ENCODE measurements at regions not wholly inside any gene's neighbourhood (a gene's known extent, or its start where the extent isn't known, plus 50 kb on each side); places are given as distances from the start of the nearest gene placed in this dataset.

DNA sequence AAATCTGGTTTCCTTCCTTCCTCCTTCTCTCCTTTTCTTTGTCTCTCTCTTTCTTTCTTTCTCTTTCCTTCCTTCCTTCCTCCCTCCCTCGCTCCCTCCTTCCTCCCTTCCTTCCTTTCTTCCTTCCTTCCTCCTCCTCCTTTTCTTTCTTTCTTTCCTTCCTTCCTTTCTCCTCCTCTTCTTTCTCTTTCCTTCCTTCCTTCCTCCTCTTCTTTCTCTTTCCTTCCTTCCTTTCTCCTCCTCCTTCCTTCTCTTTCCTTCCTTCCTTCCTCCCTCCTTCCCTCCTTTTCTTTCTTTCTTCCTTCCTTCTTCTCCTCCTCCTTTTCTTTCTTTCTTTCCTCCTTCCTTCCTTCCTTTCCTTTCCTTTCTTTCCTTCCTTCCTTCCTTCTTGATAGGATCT is 61.2 kb downstream of the VIP start:
- no peak overlapping the region for H3K27ac Mint-ChIP-seq (ENCODE audit: unreplicated experiment)
- no TSS peak for BruUV-seq (replicated peaks)
- CTCF ChIA-PET = no interaction called here

DNA sequence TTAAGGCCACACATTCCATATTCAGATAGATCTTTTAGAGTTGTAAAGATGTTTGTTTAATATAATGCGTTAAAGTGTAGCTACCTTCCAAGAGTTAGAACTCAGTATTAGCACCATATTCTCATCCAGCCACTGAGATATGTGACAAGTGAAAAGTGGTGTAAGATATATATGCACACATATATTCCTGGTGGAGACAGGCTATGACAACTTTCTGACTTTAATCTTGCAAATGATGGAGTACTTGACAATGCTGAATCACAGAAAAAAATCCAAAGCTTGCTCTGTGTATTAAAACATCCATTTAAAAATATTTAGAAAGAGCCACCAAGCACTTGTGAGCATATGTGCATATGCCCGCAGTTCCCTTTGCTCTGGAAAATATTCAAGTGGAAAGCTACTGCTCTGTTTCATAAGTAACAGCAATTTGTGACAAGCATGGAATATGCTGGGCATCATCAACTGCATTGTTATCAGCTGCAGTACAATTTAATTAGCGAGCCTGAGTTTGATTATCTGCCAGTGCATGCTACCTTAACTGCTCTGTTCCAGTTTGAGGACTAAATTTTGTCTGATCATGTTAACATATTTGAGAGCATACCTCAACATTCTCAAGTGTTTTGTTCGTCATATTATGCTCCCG is 64.8 kb downstream of the VIP start:
- no TSS peak for BruUV-seq (replicated peaks)
- no peak for DNase-seq
- H3K36me3 Mint-ChIP-seq (ENCODE audit: insufficient read depth, unreplicated experiment) = no peaks in the 10 kb centered on the region
- intact Hi-C loops (cut with micrococcal nuclease; ENCODE audit: unreplicated experiment) = no loop called here
- no peaks in the 10 kb centered on the region for H3K4me1 Mint-ChIP-seq (ENCODE audit: low read depth, unreplicated experiment)
- H3K27me3 Mint-ChIP-seq (ENCODE audit: unreplicated experiment) = no peaks in the 10 kb centered on the region
- H3K27ac Mint-ChIP-seq (ENCODE audit: unreplicated experiment) = no peak overlapping the region
- CTCF ChIA-PET = no interaction called here
- no peaks in the 10 kb centered on the region for H3K9me3 Mint-ChIP-seq (ENCODE audit: low read depth, unreplicated experiment)
- no peak overlapping the region for H3K4me3 Mint-ChIP-seq (ENCODE audit: low read depth, unreplicated experiment)
- TF ChIP-seq, protein P1, sequence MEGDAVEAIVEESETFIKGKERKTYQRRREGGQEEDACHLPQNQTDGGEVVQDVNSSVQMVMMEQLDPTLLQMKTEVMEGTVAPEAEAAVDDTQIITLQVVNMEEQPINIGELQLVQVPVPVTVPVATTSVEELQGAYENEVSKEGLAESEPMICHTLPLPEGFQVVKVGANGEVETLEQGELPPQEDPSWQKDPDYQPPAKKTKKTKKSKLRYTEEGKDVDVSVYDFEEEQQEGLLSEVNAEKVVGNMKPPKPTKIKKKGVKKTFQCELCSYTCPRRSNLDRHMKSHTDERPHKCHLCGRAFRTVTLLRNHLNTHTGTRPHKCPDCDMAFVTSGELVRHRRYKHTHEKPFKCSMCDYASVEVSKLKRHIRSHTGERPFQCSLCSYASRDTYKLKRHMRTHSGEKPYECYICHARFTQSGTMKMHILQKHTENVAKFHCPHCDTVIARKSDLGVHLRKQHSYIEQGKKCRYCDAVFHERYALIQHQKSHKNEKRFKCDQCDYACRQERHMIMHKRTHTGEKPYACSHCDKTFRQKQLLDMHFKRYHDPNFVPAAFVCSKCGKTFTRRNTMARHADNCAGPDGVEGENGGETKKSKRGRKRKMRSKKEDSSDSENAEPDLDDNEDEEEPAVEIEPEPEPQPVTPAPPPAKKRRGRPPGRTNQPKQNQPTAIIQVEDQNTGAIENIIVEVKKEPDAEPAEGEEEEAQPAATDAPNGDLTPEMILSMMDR (IDR thresholded peaks at IDR 0.05; ENCODE audit: unreplicated experiment) = no peak

More for the DNA sequence above, 61.2 kb downstream of the VIP start:
- no peak overlapping the region for H3K4me3 Mint-ChIP-seq (ENCODE audit: low read depth, unreplicated experiment)
- H3K36me3 Mint-ChIP-seq (ENCODE audit: insufficient read depth, unreplicated experiment) = no peaks in the 10 kb centered on the region
- TF ChIP-seq, protein P1 (IDR thresholded peaks at IDR 0.05; ENCODE audit: unreplicated experiment) = no peak
- intact Hi-C loops (cut with micrococcal nuclease; ENCODE audit: unreplicated experiment) = no loop called here
- no peaks in the 10 kb centered on the region for H3K4me1 Mint-ChIP-seq (ENCODE audit: low read depth, unreplicated experiment)
- no peaks in the 10 kb centered on the region for H3K9me3 Mint-ChIP-seq (ENCODE audit: low read depth, unreplicated experiment)
- no peak for DNase-seq
- no peaks in the 10 kb centered on the region for H3K27me3 Mint-ChIP-seq (ENCODE audit: unreplicated experiment)

- no peaks in the 10 kb centered on the region for H3K9me3 Mint-ChIP-seq (ENCODE audit: low read depth, unreplicated experiment)
- CTCF ChIA-PET = no interaction called here
- no peaks in the 10 kb centered on the region for H3K36me3 Mint-ChIP-seq (ENCODE audit: insufficient read depth, unreplicated experiment)
- no TSS peak for BruUV-seq (replicated peaks)
- H3K4me3 Mint-ChIP-seq (ENCODE audit: low read depth, unreplicated experiment) = no peak overlapping the region
- no peak overlapping the region for H3K27ac Mint-ChIP-seq (ENCODE audit: unreplicated experiment)
- no peaks in the 10 kb centered on the region for H3K4me1 Mint-ChIP-seq (ENCODE audit: low read depth, unreplicated experiment)
- no peak for DNase-seq
- H3K27me3 Mint-ChIP-seq (ENCODE audit: unreplicated experiment) = no peaks in the 10 kb centered on the region
- TF ChIP-seq, protein P1 (IDR thresholded peaks at IDR 0.05; ENCODE audit: unreplicated experiment) = no peak
- intact Hi-C loops (cut with micrococcal nuclease; ENCODE audit: unreplicated experiment) = no loop called here
Measured at GRCh38 chr6:152816055-152816454, 65.5 kb downstream of the VIP start.

GRCh38 chr6:152821525-152821924 is 70.9 kb downstream of the VIP start:
- CTCF ChIA-PET = no interaction called here
- TF ChIP-seq, protein P1 (IDR thresholded peaks at IDR 0.05; ENCODE audit: unreplicated experiment) = no peak
- no peaks in the 10 kb centered on the region for H3K9me3 Mint-ChIP-seq (ENCODE audit: low read depth, unreplicated experiment)
- no peaks in the 10 kb centered on the region for H3K27me3 Mint-ChIP-seq (ENCODE audit: unreplicated experiment)
- H3K4me3 Mint-ChIP-seq (ENCODE audit: low read depth, unreplicated experiment) = no peak overlapping the region
- H3K36me3 Mint-ChIP-seq (ENCODE audit: insufficient read depth, unreplicated experiment) = no peaks in the 10 kb centered on the region
- DNase-seq = no peak
- no peak overlapping the region for H3K27ac Mint-ChIP-seq (ENCODE audit: unreplicated experiment)
- BruUV-seq (replicated peaks) = no TSS peak
- no peaks in the 10 kb centered on the region for H3K4me1 Mint-ChIP-seq (ENCODE audit: low read depth, unreplicated experiment)
- intact Hi-C loops (cut with micrococcal nuclease; ENCODE audit: unreplicated experiment) = no loop called here

All from Calu3 (cell line).